ENCODE measurements at regions not wholly inside any gene's neighbourhood (a gene's known extent, or its start where the extent isn't known, plus 50 kb on each side); places are given as distances from the start of the nearest gene placed in this dataset.

GRCh38 chr7:19522486-19522885 is 186.4 kb downstream of the POLR1F start:
- no peak for TF ChIP-seq CTCF (IDR thresholded peaks at IDR 0.05)
- TF ChIP-seq POLR2A (IDR thresholded peaks at IDR 0.05) = no peak

Data from breast epithelium (tissue), 3 donors.